HG02623 (cell line): ENCODE measurements at regions not wholly inside any gene's neighbourhood (a gene's known extent, or its start where the extent isn't known, plus 50 kb on each side); places are given as distances from the start of the nearest gene placed in this dataset.
"Not testable (repeated sequence)": the region's sequence is repeated elsewhere in the genome, so short reads cannot be mapped to it uniquely, and the experiment has no call there.

Experiments used
- ATAC-seq: cut with Tn5 transposase; IDR thresholded peaks from one replicate; pipeline ENCODE4 v1.9.1; 2021; ENCODE audit warnings: moderate library complexity; ENCODE audit not compliant: unreplicated experiment

GRCh38 chr15:70242951-70243685 lies 145.4 kb upstream of the TLE3 start:
- no peak for ATAC-seq

GRCh38 chr15:70241561-70242320 lies 144.0 kb upstream of the TLE3 start:
- ATAC-seq, result no peak

- ATAC-seq, result no peak
These were observed 143.2 kb upstream of the TLE3 start for GRCh38 chr15:70240820-70241430.

GRCh38 chr15:70240082-70240481 lies 142.4 kb upstream of the TLE3 start:
- no peak for ATAC-seq

GRCh38 chr15:70238917-70239316 lies 141.2 kb upstream of the TLE3 start:
- no peak for ATAC-seq

GRCh38 chr15:70237626-70238025 lies 139.9 kb upstream of the TLE3 start:
- ATAC-seq, result no peak

GRCh38 chr15:70236341-70237086 lies 138.8 kb upstream of the TLE3 start:
- ATAC-seq, result no peak

- ATAC-seq, result no peak
These were observed 137.6 kb upstream of the TLE3 start for GRCh38 chr15:70235347-70235746.

- no peak for ATAC-seq
These were observed 136.7 kb upstream of the TLE3 start for GRCh38 chr15:70234256-70234905.

- no peak for ATAC-seq
These were observed 133.8 kb upstream of the TLE3 start for GRCh38 chr15:70231484-70231883.

GRCh38 chr15:70227918-70228317 lies 130.2 kb upstream of the TLE3 start:
- not testable (repeated sequence) for ATAC-seq

GRCh38 chr15:70227147-70227546 lies 129.4 kb upstream of the TLE3 start:
- no peak for ATAC-seq

GRCh38 chr15:70226337-70226980 lies 128.7 kb upstream of the TLE3 start:
- no peak for ATAC-seq

GRCh38 chr15:70225416-70225815 lies 127.7 kb upstream of the TLE3 start:
- no peak for ATAC-seq

GRCh38 chr15:70222606-70223005 lies 124.9 kb upstream of the TLE3 start:
- ATAC-seq, result no peak

- no peak for ATAC-seq
These were observed 122.9 kb upstream of the TLE3 start for GRCh38 chr15:70220490-70221096.

- ATAC-seq, result no peak
These were observed 122.2 kb upstream of the TLE3 start for GRCh38 chr15:70219966-70220365.

- no peak for ATAC-seq
These were observed 121.7 kb upstream of the TLE3 start for GRCh38 chr15:70219256-70219895.
